LNCAP (cell line): ENCODE measurements at regions not wholly inside any gene's neighbourhood (a gene's known extent, or its start where the extent isn't known, plus 50 kb on each side); places are given as distances from the start of the nearest gene placed in this dataset.

ENCODE experiments used
- TF ChIP-seq, protein P1 (sequence below): fragments of 450-650 bp; IDR thresholded peaks from 2 replicates; pipeline ENCODE4 v1.5.1; 2017; ENCODE audit warnings: mild to moderate bottlenecking

DNA sequence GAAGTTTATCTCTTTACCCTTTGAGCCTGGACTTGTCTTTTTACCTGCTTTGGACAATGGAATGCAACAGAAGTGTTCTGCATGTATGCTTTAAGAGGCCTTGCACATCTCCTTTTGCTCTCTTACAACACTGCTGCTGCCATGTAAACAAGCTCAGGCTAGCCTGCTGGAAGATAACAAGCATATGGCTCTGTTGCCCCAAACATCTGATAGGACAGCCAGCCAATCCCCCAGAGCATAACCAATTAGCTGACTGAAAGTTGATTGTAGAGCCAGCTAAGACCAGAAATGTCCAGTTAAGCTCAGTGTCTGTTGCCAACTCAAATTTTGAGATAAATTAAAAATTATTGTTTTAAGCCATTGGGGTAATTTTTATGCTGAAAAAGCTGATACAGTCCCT, 510.6 kb upstream of the CNKSR2 start:
- TF ChIP-seq, protein P1, sequence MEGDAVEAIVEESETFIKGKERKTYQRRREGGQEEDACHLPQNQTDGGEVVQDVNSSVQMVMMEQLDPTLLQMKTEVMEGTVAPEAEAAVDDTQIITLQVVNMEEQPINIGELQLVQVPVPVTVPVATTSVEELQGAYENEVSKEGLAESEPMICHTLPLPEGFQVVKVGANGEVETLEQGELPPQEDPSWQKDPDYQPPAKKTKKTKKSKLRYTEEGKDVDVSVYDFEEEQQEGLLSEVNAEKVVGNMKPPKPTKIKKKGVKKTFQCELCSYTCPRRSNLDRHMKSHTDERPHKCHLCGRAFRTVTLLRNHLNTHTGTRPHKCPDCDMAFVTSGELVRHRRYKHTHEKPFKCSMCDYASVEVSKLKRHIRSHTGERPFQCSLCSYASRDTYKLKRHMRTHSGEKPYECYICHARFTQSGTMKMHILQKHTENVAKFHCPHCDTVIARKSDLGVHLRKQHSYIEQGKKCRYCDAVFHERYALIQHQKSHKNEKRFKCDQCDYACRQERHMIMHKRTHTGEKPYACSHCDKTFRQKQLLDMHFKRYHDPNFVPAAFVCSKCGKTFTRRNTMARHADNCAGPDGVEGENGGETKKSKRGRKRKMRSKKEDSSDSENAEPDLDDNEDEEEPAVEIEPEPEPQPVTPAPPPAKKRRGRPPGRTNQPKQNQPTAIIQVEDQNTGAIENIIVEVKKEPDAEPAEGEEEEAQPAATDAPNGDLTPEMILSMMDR: no peak

DNA sequence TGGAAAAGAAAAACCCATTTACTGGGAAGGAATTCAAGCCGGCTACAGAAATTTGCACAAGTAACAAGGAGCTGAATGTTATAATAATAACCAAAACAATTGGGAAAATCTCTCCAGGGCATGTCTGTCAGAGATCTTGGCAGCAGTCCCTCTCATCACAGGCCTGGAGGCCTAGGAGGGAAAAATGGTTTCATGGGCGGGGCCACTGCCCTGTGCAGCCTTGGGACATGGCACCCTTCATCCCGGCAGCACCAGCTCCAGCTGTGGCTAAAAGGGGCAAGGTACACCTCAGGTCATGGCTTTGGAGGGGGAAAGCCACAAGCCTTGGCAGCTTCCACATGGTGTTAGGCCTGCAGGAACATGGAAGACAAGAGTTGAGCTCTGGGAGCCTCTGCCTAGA, 513.1 kb upstream of the CNKSR2 start:
- TF ChIP-seq, protein P1: no peak

DNA sequence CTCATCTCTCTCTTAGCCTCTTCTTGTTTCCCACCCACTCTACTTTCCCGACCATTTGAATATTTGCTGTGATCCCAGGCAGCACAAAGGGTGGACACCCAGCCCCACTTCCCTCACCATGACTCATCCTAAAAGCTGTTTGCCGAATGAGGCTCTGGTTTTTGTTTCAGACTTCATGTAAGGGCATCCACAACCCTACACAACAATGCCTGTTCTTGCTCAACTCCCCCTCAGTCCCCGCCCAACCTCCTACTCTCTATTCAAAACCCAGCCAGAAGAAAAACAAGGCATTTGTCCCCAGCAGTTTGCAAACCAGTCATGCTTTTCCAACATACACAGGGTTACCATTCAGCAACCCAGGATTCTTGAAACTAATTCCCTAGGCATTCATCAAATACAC, 516.5 kb upstream of the CNKSR2 start:
- TF ChIP-seq, protein P1: no peak

DNA sequence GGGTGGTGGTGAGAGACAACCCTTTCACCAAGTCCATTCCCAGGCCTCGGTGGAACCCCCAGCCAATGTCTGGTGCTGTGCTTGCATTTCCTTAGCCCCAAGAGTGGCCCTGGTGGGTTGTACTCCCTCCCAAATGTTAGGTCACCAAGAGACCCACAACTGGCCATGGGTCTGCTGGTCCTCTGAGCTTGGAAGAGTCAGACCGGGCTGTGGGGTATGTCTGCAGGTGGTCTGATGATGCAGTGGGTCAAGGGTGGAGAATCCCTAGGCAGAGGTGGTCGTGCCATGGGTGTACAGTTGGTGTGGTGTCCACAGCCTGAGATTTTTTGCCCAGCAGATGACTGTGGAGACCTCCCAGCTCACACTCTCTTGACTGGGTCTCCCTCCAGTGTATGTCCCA, 535.7 kb upstream of the CNKSR2 start:
- TF ChIP-seq, protein P1: no peak

DNA sequence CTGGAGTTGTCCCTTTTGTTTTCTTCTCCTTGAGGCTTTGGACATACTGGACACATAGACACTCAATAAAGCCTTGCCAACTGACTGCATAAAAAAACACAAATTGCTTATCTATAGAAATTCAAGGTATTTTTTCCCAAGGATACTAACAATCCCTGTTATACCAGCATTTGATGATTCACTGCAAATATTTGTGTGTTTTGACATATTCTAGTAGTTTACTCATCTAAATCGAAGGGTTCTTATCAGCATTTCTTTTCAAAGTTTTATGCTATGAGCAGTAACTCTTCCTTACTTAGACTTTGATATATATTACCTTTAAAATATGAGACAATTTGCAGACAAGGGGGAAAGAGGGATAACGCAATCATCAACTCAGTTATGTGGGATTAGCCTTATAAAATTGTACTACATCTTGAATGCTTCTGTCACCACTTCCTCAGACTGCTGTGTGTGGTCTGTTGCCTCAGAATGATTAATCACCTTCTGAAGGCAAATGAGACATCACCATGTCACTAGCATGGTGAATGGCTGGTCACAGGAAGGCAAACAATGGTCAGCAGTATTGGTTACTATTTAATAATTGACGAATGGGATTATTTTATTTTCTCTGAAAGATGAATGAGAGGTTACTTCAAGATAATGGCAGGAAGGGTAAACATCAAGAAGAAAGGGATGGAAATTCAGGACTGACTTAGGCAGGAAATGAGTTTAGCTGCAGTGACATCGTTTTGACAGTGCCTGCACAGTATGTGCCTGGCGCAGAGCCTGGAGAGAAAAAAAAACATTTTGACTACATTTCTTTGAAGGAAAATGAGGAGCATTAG, 544.3 kb upstream of the CNKSR2 start:
- TF ChIP-seq, protein P1: no peak

DNA sequence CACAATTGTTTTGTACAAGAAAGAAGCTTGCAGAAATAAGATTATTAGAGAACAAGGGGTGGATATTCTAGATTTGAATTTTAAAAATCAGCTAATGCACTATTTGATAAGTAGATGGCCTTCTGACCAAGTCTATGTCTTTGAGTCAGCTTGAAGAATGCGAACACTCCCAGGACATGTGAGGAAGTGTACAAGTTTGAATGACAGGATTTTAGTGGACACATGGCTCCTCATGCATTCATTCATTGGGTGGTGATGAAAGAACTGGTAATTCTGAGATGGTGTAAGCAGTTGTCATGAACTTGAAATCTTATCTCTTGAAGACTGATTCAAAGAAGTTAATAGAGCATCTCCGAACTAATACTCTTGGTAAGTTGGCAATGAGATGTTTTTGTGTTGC, 548.2 kb upstream of the CNKSR2 start:
- TF ChIP-seq, protein P1: no peak

DNA sequence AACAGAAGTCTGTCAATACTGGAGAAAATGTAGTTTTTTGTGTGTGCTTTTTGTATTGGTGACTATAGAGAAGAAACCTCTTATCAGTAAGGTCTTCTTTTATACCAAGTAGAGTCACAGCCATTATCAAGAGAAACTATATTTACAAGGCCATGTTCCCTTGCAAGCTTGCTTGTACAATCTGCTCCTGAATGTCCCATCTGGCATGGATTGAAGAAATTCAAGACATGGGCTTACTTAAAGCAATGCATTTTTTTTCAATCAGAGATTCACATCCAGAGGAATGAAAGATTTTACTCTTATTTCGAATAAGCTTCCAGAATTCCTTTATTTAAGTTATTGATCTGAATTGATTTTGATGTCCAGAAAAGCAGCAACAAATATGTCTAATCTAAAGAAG, 537.3 kb upstream of the RPS6KA3 start:
- TF ChIP-seq, protein P1: no peak
